GM18508 (cell line): ENCODE measurements at regions not wholly inside any gene's neighbourhood (a gene's known extent, or its start where the extent isn't known, plus 50 kb on each side); places are given as distances from the start of the nearest gene placed in this dataset.

Experiments
- ATAC-seq: cut with Tn5 transposase; IDR thresholded peaks from one replicate; pipeline ENCODE4 v1.9.1; 2021; ENCODE audit warnings: moderate number of reproducible peaks; ENCODE audit not compliant: insufficient read depth, unreplicated experiment

DNA sequence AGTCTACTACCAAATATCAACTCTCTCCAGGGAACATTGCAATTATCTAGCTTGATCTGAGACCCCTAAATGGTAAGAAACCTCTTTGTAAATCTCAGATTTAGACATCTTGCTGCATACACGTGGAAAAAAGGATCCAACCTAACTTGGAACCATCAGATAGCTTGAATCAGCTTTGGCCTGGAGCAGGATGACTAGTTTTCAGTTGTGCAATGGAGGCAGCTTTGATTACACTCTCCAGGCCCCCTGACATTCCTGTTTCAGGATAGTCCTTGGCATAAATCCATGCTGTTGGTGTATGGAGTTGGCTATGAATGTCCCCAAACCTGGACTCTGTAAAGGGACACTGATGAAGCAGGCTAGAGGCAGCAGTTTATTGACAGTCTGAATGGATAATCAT is 1061.9 kb upstream of the TENM3 start:
- no peak for ATAC-seq

DNA sequence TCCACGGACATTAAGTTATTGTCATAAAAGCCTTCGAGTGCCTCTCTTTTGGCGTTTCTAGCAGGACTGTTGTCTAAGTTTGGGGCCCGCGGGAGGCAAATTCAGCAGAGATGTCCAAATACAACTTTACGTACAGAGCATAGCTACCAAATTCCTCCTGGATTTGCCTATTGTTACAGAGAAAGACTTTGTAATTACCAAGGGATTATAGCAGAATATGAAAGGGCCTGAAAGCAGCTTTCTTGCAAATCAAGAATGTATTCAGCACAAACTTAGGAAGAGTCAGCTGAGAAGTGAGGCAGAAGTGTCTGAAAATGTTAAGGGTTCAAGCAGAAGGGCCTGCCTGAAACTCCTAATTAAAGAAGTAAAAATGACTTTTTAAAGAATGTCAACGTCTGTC is 1053.5 kb upstream of the TENM3 start:
- ATAC-seq: no peak

DNA sequence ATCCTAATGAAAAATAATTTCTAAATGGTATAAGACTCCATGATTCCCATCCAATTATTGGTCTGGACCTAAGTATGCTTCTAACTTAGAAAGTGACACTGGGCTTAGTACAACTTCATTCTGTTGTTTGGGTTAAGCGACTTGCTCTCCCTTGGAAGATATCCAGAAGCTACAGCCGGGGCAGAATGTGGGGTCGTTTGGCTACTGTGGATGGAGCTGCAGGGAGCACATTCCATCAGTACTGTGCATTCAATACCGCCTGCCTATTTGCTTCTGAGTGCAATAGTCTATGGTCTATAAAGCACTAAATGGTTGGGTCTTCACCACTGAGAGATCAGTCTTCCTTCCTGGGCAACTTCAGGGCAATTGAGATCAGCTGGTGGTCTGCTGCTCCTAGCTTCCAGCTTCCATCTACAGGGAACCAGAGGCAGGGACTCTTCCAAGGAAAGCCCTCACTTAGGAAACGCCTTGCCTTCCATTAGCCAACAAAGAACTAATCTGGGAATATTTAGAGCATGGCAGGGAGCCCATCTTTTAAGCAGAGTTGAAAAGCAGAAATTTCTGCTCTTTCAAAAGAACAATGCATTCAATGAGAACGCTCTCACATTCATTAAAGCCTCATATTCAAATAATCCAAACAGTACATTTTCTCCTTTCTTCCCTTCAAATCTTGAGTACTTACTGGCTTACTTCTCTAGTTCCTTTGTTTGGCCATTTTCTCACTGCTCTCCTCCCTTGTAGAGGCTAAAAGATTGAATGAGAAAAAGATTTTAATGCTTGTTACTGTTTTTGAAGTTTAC is 1049.9 kb upstream of the TENM3 start:
- ATAC-seq: no peak

DNA sequence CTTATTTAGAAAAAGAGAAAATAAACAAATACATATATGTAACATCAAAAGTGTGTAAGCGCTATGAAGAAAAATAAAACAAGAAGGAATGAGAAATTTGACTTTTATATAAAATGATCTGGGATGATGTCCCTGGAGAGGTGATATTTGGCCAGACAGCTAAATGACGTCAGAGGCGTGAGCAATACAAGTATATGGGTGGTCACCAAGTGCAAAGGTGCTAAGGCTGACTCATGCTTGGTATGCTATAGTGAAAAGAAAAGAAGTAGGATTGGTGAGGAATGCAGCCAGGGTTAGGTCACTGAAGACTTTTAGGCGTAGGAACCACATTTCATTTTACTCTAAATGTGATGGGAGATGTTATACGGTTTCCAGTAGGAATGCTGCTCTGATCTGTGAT is 1049.1 kb upstream of the TENM3 start:
- no peak for ATAC-seq

DNA sequence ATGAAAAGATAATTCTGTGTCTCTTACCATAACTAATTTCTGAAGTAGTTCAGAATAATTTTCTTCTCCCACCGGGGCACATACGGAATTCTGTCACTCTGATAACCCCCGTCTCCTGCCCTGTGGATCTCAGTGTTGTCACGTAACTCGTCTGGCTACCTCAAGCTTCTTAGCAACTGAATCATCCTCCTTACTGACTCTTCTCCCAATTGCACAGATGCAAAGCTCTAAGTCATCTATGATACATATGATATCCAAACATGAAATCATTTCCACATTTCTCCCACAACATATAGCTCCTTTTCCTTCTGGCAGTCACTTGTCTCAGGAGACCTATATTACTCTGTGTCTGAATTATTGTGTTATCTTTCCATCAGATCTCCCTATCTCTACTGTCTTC is 1043.1 kb upstream of the TENM3 start:
- ATAC-seq: no peak

DNA sequence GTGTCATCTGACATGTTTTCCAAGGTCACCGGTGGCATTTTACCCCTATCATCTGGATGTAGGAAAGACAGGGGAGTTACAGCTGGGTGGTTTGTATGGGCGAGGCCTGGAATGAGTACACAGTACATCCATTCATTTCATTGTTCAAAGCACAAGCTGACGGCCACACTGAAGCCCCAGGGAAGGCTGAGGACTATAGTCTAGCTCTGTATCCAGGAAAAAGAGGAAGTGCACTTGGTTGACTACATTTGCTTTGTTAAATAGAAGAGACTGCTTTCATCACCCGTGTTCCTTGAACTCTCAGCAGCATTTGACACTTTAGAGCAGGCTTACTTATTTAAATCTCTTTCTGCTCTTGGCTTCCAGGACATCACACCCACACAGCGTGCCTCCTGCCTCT is 1041.0 kb upstream of the TENM3 start:
- ATAC-seq: no peak

DNA sequence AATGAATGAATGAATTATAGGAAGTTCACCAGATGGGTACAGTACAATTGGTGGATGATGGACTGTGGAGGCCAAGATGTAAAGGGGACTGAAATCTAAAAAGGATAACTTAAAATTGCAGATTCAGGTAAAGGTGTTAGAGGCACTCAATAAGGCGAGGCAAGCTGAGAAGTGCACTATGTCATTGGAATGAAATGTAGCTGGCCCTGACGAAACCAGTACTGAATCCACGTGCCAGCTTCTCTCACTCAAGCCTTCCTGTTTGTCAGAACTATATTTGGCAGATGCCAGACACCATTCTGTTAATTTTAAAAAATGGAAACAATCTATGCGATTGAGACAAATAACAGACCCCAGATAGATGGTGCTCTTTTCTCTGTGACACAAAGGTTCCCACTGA is 1039.1 kb upstream of the TENM3 start:
- ATAC-seq: no peak

DNA sequence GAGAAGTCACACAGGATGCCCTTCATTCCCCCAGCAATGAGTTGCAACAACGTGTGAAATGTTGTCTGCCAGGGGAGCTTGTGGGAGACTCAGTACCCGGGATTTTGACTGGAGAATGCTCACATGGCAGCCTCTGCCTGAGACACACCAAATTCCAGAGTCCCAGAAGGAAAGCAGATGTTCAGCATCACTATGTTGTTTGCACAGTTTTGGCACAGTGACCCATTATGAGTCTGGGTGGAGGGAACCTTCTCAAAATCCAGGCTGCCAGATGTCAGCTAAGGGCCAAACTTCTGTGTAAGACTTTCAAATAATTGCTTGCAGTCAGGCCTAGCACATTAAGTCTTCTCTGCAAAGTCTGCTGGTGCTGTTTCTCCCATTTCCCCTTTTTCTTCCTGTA is 1029.7 kb upstream of the TENM3 start:
- no peak for ATAC-seq

DNA sequence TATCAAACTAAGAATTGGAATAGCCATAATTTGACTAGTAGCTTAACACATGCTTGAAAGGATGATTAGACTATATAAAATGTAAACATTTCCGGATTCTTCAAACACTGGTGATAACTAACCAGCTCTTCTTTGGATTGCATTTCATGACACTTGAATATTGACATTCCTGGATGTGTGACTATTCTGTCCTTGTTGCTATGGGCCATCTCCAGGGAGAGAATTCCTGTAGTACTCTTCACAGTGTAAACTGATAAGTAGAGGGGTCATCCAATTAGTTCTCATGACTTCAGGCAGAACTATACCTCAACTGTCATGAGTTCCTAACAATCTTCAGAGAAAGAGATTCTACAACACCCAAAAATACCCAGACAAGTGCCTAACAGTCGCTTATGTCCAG is 1026.7 kb upstream of the TENM3 start:
- no peak for ATAC-seq

DNA sequence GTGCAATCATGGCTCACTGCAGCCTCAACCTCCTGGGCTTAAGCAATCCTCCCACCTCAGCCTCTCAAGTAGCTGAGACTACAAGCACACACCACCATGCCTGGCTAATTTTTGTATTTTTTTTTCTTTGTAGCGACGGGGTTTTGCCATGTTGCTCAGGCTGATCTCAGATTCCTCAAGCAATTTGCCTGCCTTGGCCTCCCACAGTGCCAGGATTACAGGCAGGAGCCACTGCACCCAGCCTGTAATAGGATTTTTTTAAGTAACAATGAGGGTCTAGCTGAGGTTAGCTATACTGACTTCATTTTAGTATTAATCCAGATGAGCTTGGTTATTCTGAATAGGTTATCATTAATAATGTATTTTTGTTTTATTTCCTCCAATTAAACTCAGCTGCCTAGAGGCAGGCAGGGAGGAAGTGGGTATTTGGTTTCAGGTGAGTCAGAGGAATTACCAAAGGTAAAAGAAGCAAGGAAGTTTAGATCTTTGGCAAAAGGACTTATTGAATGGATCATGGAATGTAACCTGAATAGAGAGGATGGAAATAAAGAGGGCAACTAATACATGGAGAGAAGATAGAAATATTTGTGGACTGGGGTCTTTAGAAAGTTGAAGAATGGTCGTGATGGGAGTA is 1023.3 kb upstream of the TENM3 start:
- no peak for ATAC-seq

DNA sequence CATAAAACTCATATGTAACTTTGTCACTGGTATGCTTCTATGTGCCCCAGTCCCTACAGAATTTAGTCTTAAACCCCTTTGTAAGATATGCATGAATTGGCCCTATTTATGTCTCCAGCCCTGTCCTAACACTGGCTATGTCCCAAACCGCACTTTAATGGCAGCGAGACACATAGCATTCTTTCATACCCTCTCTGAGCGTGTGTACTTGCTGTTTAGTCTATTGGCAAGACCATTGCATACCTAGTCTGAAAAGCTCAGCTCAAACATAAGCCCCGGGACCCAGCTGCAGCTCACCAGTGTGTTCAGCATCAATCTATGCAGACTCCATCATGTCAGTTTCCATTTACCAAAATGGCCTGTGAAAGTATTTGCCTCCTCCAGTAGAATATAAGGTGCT is 1018.4 kb upstream of the TENM3 start:
- no peak for ATAC-seq

DNA sequence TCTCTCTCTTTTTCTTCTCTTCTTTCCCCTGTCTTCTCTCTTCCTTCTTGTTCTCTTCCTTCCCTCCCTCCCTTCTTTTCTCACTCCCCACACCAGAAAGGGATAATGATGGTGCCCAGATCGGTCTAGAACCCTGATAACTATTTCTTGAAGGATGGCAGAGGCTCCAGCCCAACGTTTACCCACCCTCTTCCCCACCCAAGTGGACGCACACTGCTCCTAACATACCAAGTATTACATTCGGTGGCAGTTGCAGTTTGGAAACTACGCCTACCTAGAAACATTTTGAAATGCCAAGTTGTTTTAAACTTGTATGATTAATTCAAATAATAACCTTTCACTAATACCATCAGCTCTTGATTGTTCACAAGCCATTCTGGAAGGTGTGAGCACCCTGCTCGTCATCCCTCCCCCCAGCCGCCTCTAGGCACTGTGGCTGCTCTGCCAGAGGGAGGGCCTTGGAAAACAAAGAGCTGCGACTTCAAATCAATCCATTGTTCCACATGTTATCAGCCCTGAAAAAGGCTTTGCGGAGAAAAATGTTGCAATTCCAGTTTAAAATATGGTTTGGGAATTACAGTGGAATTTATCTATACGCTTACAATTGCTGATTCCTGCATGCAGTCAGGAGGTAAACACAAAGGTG is 1017.5 kb upstream of the TENM3 start:
- no peak for ATAC-seq

DNA sequence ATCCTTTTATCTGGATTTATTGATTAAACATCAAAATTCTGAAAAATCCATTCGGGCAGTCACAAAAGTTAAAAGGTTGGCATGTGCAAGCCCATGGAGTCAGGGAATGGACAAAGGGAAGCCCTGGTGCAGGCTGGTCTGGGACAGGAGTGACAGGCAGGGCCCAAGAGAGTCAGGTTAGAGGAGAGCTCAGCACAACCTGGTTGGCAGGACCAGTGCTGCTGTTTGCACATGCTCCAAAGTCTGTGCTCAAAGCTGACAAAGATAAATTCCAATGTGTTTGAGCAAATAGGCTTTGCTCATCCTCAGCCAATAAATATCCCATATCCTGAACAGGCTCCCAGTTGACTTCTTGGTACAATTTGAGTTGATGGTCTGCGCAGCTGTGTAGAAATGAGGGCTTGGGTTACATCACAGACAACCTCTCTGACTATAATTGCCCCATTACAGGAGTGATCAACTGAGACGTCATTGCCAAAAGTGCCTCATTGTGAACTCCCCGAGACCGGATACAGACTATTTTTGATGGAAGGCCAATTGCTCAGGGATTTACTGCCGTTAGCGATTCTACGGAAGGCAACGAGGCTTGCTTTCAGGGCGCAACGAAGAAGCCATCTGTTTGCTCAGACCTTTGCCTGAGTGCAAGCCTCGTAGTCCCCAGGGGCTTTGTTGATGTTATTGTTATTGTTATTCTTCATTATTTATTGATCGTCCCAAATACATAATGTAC is 1008.1 kb upstream of the TENM3 start:
- no peak for ATAC-seq

DNA sequence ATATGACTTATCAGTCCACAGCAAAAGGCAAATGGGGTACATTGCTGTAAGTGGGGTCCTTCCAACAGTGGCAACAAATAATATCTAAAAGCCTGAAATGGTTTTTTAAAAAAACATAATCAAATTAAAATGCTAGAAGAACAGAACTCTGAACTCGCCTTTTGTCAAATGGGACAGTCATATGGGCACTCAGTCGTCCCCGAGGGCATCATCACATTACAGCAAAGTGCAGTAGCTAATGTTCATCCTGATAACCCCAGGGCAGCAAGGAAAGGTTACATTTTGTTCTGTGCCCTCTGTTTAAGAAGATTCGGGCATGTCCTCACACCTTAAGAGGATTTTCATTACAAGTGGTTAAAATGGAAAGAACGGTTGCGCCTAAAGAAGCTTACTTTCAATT is 997.9 kb upstream of the TENM3 start:
- no peak for ATAC-seq

DNA sequence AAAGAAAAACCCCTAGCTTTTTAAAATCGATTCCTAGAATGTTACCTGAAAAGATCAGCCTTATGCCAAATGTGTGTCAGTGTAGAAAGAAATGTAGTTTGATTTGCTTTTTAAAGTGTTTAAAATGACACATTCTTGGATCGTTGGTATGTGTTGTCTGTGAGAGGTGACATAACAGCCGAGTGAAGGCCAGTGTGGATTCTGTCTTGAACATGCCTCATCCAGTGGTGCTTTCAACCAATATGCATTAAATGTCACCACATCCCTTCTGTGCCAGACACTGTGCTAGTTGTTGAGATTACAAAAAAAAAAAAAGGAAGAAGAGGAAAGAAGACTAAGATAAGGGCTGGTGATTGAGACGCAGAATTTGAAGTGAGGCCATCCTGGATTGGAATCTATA is 994.2 kb upstream of the TENM3 start:
- ATAC-seq: no peak

DNA sequence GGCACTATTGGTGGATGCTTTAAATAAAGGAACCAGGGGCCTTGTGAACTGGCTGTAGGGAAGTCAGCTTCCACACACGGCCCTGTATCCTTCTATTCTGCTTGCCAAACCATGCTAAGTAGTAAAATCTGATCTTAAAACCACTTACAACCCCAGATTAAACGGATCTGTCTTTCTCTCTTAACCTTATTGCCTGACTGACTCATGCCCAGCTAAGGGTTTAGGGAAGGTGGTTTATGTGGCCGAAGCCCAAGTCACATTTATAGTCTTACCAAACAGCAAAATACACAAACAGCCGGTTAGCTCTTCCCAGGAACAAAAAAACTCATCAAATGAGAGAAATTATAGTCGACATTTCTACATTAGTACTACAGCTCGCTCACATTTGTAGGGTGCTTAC is 988.4 kb upstream of the TENM3 start:
- ATAC-seq: no peak

DNA sequence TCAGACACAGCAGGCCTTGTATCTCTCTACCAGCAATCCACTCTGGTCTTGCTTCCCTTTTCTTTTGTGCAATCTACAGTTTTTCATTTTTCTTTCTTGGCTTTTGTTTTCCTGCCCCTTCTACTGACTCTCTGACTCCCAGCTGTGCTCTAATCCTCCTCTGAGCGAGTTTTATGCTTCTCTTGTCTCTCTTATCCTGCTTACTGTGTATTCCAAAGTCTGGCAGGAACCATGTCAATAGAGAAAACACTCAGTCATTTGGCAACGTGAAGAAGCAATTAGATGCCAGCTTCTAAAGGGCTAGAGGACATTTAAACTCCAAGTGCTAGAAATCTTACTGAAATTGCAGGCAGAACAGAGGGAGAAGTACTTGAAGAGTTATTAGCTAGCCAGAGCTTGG is 984.6 kb upstream of the TENM3 start:
- ATAC-seq: no peak

DNA sequence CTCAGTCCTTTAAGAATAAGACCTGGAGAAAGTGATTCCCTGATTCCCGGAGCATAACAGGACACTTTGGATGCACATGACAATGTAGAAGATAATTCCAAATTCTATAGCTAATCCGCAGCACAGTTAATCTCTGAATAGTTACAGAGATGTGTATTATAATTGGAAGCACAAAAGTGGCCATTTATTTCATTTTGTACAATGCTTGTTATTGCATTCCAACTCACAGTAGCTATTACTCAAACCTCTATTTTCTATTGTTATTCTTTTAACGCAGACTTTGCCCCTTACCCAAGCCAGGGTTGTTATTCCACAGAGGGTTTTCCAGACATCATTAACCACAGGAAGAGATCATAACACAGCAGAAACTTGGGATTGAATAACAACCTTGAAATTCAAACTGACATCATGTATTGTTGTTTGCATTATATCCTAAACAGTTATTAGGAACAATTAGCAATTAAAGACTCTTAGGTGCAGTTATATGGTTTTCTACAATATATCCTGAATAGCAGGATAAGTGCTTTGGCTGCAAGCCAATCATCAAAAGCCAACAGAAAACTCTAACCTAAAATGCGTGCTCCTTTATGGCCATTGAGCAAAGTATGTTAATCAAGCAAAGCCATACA is 984.0 kb upstream of the TENM3 start:
- no peak for ATAC-seq

DNA sequence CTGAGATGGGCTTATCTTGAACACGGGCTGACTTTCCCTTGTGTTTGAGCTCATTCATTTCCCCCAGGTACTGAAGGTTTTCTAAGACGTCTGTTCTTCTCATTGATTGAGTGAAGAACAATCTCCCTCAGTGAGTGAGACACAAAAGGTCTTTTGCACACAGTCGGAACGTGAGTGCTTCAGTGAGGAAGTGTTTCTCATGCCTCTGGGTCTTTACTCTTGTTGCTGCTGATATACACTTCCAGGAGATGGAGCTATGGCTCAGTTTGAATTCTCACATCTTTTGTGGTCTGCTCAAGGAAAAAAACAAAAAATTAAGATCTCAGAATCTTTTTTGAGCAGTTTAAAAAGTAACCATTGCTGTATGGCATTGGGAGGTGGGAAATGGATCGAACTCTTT is 981.9 kb upstream of the TENM3 start:
- ATAC-seq: no peak

DNA sequence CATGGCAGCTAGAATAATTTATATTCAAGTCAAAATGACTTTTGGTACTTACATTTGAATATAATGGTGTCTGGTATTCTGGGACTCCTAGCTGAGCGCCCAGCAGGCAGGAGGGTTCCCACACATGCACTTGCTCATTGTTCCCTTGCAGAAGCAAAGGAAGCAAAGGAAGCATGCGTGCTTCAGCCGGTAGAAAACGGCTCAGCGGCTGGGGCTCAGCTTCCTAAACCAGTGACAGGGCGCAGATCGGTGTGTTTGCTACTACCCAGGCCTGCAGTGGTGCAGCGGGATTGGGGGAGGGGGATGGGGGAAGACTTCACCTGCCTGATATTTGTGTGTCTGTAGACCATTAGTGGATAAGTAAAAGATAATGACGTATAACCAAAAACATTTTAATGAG is 978.3 kb upstream of the TENM3 start:
- ATAC-seq: no peak

DNA sequence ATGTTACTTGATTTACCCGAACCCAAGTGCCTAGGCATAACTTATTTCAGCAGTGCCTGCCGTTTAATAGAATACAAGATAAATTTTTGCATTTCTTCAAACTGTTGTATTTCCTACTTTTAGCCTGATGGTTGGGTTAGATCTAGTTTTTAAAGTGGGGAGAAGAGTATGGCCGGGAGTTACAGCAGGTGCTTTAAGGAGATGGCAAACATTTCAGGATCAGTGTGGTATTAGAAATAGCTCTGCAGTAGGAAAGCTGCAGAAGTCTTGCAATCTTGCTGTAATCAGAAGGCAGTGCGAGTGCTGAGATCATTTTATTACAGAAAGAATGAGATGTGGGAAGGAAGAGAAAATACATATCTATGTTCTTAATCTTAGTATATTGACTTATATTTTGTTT is 977.8 kb upstream of the TENM3 start:
- ATAC-seq: no peak
